ENCODE measurements at regions not wholly inside any gene's neighbourhood (a gene's known extent, or its start where the extent isn't known, plus 50 kb on each side); places are given as distances from the start of the nearest gene placed in this dataset.

GRCh38 chr5:18305288-18305924, 671.1 kb downstream of the TAF11L14 start:
- TF ChIP-seq CTCF (IDR thresholded peaks at IDR 0.05) (peak in 5 of 7 experiments; percentile 16 to 64 (median 51)), POLR2AphosphoS5 (IDR thresholded peaks at IDR 0.05) (no peak)
